ENCODE measurements at regions not wholly inside any gene's neighbourhood (a gene's known extent, or its start where the extent isn't known, plus 50 kb on each side); places are given as distances from the start of the nearest gene placed in this dataset.

- no peak for TF ChIP-seq CTCF (IDR thresholded peaks at IDR 0.05)
- no peak for TF ChIP-seq POLR2A (IDR thresholded peaks at IDR 0.05)
- no peak for TF ChIP-seq POLR2AphosphoS5 (IDR thresholded peaks at IDR 0.05; ENCODE audit: insufficient read depth in 1 of 2, low read depth in 1 of 2)
Measured at GRCh38 chr9:100739208-100739607, 161.3 kb downstream of the CAVIN4 start.
